Natural killer cell (primary cell): ENCODE measurements at regions not wholly inside any gene's neighbourhood (a gene's known extent, or its start where the extent isn't known, plus 50 kb on each side); places are given as distances from the start of the nearest gene placed in this dataset.

ENCODE experiments used
- ATAC-seq, 3 donors: fragments of 150-1000 bp in 2 of 3; fragments of 200-7000 bp in 1 of 3; cut with Tn5 transposase; 1 replicate in 1 of 3; 2 replicates in 2 of 3; pipeline ENCODE4 v1.10.0; 2021; ENCODE audit warnings: mild to moderate bottlenecking in 2 of 3, moderate library complexity in 2 of 3
- DNase-seq, 2 donors: peaks; one replicate each; pipeline versions ENCODE4 v3.0.0 to v3.0.0-alpha.2; 2013 to 2021; ENCODE audit warnings: mixed read lengths in 1 of 2
- H3K27ac ChIP-seq: one replicate; pipeline ENCODE4 v1.5.1; 2013; ENCODE audit warnings: mild to moderate bottlenecking, low read length
- H3K27me3 ChIP-seq: one replicate; pipeline ENCODE4 v1.6.1; 2013; ENCODE audit warnings: low read length; ENCODE audit not compliant: control insufficient read depth, insufficient read depth
- H3K36me3 ChIP-seq: one replicate; pipeline ENCODE4 v1.6.1; 2013; ENCODE audit warnings: low read length; ENCODE audit not compliant: control insufficient read depth, insufficient read depth
- H3K4me1 ChIP-seq: one replicate; pipeline ENCODE4 v1.6.1; 2013; ENCODE audit warnings: low read length; ENCODE audit not compliant: control insufficient read depth, insufficient read depth
- H3K4me3 ChIP-seq: one replicate; pipeline ENCODE4 v1.5.1; 2013; ENCODE audit warnings: low read length
- H3K9me3 ChIP-seq: one replicate; pipeline ENCODE4 v1.6.1; 2013; ENCODE audit warnings: low read length; ENCODE audit not compliant: control insufficient read depth, insufficient read depth
- H3K27ac Mint-ChIP-seq, 2 donors: one replicate each; pipeline ENCODE4 v1.8.0; 2022; ENCODE audit warnings: mild to moderate bottlenecking in 2 of 2, mixed read lengths in 2 of 2, moderate library complexity in 1 of 2
- H3K27me3 Mint-ChIP-seq, 2 donors: one replicate each; pipeline ENCODE4 v1.8.0; 2022; ENCODE audit warnings: low read depth in 2 of 2, mixed read lengths in 2 of 2
- H3K36me3 Mint-ChIP-seq: one replicate; pipeline ENCODE4 v1.8.0; 2022; ENCODE audit warnings: mixed read lengths
- H3K4me1 Mint-ChIP-seq, 2 donors: one replicate each; pipeline ENCODE4 v1.8.0; 2022; ENCODE audit warnings: mixed read lengths in 2 of 2
- H3K4me3 Mint-ChIP-seq: one replicate; pipeline ENCODE4 v1.8.0; 2022; ENCODE audit warnings: mild to moderate bottlenecking, moderate library complexity, mixed read lengths
- H3K9me3 Mint-ChIP-seq, 2 donors: one replicate each; pipeline ENCODE4 v1.8.0; 2022; ENCODE audit warnings: mixed read lengths in 2 of 2
- WGBS: methylation state at CpG from one replicate; pipeline ENCODE4 v1.1.7; 2013; ENCODE audit warnings: missing lambda C conversion rate; ENCODE audit not compliant: insufficient coverage; 5-methylcytosine and 5-hydroxymethylcytosine counted together
- intact Hi-C: fragments of 100-400 bp; cut with micrococcal nuclease; formaldehyde crosslinking; loops from one replicate; pipeline ENCODE4 v1.14.2; 2022
- TF ChIP-seq, protein P1 (sequence below): fragments of 200-600 bp; IDR thresholded peaks from one replicate; pipeline ENCODE4 v1.8.0; 2022; ENCODE audit warnings: antibody characterized with exemption

DNA sequence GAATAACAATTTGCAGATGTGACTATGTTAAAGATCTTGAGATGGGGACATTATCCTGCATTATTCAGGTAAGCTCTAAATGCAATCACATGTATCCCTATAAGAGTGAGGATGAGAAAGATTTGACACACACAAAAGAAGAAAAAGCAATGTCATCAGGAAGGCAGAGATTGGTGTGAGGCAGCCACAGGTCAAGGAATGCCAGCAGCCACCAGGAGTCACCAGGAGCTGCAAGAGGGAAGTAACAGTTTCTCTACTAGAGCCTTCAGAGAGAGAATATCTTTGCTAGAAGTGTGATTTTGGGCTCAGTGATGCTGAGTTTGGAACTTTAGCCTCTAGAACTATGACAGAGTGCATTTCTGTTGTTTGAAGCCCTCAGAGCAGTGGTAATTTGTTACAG, 700.3 kb upstream of the SEMA3D start:
- Mint-ChIP-seq H3K4me3 (no peak overlapping the region), H3K36me3 (no peaks in the 10 kb centered on the region), H3K27me3 (no peaks in the 10 kb centered on the region), H3K27ac (no peak overlapping the region), H3K4me1 (no peaks in the 10 kb centered on the region), H3K9me3 (peaks cover 0 to 10% of the 10 kb centered on the region in 2 donors)
- H3K27me3 ChIP-seq = no peaks in the 10 kb centered on the region
- no peak overlapping the region for H3K4me3 ChIP-seq
- H3K4me1 ChIP-seq = no peaks in the 10 kb centered on the region
- H3K9me3 ChIP-seq = no peaks in the 10 kb centered on the region
- TF ChIP-seq, protein P1, sequence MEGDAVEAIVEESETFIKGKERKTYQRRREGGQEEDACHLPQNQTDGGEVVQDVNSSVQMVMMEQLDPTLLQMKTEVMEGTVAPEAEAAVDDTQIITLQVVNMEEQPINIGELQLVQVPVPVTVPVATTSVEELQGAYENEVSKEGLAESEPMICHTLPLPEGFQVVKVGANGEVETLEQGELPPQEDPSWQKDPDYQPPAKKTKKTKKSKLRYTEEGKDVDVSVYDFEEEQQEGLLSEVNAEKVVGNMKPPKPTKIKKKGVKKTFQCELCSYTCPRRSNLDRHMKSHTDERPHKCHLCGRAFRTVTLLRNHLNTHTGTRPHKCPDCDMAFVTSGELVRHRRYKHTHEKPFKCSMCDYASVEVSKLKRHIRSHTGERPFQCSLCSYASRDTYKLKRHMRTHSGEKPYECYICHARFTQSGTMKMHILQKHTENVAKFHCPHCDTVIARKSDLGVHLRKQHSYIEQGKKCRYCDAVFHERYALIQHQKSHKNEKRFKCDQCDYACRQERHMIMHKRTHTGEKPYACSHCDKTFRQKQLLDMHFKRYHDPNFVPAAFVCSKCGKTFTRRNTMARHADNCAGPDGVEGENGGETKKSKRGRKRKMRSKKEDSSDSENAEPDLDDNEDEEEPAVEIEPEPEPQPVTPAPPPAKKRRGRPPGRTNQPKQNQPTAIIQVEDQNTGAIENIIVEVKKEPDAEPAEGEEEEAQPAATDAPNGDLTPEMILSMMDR = no peak
- intact Hi-C loops = no loop called here
- DNase-seq (no peak), ATAC-seq (no peak)
- no peak overlapping the region for H3K27ac ChIP-seq
- no peaks in the 10 kb centered on the region for H3K36me3 ChIP-seq

DNA sequence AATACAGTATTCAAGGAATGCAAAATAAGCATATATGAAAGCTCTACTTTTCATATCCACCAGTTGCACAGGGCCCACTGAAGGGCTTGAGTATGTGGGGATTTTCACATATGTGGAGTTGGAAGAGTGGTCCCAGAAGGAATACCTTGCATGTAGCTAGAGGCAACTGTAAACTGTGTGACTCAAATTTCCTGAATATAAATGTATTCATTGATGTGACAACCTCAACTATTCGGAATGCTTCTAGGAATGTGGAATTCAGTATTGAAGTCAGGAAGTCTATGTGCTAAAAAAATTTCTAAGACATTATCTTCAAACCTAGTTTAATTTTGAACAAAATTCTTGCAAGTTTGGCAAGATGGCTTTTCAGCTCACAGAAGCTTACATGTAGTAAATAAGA, 695.5 kb upstream of the SEMA3D start:
- Mint-ChIP-seq H3K9me3 (peaks cover 8 to 19% of the 10 kb centered on the region in 2 donors), H3K4me3 (no peak overlapping the region), H3K27ac (no peak overlapping the region), H3K4me1 (no peaks in the 10 kb centered on the region), H3K27me3 (no peaks in the 10 kb centered on the region), H3K36me3 (peaks cover 8% of the 10 kb centered on the region)
- no peaks in the 10 kb centered on the region for H3K36me3 ChIP-seq
- intact Hi-C loops = no loop called here
- no peaks in the 10 kb centered on the region for H3K4me1 ChIP-seq
- TF ChIP-seq, protein P1 = no peak
- H3K4me3 ChIP-seq = no peak overlapping the region
- DNase-seq = no peak
- WGBS = no CpG with 5 or more reads among the region's 1 CpG
- H3K27me3 ChIP-seq = no peaks in the 10 kb centered on the region
- ATAC-seq = no peak
- H3K9me3 ChIP-seq = no peaks in the 10 kb centered on the region
- no peak overlapping the region for H3K27ac ChIP-seq

DNA sequence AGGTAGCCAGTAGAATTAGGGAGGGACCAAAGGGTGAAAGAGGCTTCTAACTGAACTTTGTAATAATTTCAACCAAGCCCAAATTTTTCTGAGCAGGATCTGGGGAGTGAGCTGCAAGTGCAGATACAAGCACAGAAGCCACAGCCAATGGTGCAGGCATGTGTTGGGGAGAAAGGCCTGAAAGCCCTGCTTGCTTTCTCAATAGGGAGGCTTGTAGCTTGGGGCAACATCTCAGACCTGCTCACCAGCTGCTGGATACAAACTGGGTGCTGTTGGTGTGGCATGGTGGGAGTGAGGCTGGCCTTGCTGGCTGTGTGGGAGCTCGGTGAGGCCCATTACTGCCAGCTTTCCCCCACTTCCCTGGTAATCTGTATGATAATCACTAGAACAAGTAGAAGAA, 688.5 kb upstream of the SEMA3D start:
- Histone ChIP-seq H3K9me3 (no peaks in the 10 kb centered on the region), H3K4me3 (no peak overlapping the region), H3K27ac (no peak overlapping the region), H3K27me3 (no peaks in the 10 kb centered on the region), H3K4me1 (no peaks in the 10 kb centered on the region), H3K36me3 (no peaks in the 10 kb centered on the region)
- Mint-ChIP-seq H3K27ac (no peak overlapping the region), H3K9me3 (peaks cover 15 to 34% of the 10 kb centered on the region in 2 donors), H3K4me1 (no peaks in the 10 kb centered on the region), H3K36me3 (peaks cover 8% of the 10 kb centered on the region), H3K27me3 (no peaks in the 10 kb centered on the region), H3K4me3 (no peak overlapping the region)
- intact Hi-C loops = no loop called here
- TF ChIP-seq, protein P1 = no peak
- no peak for ATAC-seq
- DNase-seq = no peak
- WGBS = no CpG with 5 or more reads among the region's 1 CpG

DNA sequence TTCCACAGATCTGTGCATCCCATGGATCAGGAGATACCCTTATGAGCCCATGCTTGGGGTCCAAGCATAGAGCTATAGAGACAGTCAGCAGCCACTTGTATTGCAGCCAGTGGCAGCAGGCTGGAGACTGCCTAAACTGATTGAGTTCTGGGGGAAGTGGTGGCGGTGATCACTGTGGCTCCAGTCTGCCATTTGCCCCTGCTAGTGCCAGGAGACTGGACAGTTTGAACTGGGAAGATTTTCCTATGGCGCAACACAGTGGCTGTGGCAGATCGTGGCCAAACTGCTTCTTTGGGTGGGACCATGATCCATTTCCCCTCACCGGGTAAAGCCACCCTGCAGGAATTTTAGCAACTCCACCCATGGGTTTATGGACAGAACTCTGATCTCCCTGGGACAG, 679.7 kb upstream of the SEMA3D start:
- Histone ChIP-seq H3K27ac (no peak overlapping the region), H3K36me3 (no peaks in the 10 kb centered on the region), H3K4me3 (no peak overlapping the region), H3K9me3 (no peaks in the 10 kb centered on the region), H3K27me3 (no peaks in the 10 kb centered on the region), H3K4me1 (no peaks in the 10 kb centered on the region)
- Mint-ChIP-seq H3K27me3 (no peaks in the 10 kb centered on the region), H3K4me3 (no peak overlapping the region), H3K4me1 (no peaks in the 10 kb centered on the region), H3K27ac (no peak overlapping the region), H3K36me3 (peaks cover 21% of the 10 kb centered on the region), H3K9me3 (peaks cover 21 to 30% of the 10 kb centered on the region in 2 donors)
- TF ChIP-seq, protein P1 = no peak
- WGBS = 88% methylated on average over 4 of the region's 4 CpGs
- DNase-seq (no peak), ATAC-seq (no peak)
- intact Hi-C loops = no loop called here
